ENCODE measurements at regions not wholly inside any gene's neighbourhood (a gene's known extent, or its start where the extent isn't known, plus 50 kb on each side); places are given as distances from the start of the nearest gene placed in this dataset.

- TF ChIP-seq EZH2phosphoT487 (IDR thresholded peaks at IDR 0.05; ENCODE audit: borderline replicate concordance) = no peak
- TF ChIP-seq, protein P1, sequence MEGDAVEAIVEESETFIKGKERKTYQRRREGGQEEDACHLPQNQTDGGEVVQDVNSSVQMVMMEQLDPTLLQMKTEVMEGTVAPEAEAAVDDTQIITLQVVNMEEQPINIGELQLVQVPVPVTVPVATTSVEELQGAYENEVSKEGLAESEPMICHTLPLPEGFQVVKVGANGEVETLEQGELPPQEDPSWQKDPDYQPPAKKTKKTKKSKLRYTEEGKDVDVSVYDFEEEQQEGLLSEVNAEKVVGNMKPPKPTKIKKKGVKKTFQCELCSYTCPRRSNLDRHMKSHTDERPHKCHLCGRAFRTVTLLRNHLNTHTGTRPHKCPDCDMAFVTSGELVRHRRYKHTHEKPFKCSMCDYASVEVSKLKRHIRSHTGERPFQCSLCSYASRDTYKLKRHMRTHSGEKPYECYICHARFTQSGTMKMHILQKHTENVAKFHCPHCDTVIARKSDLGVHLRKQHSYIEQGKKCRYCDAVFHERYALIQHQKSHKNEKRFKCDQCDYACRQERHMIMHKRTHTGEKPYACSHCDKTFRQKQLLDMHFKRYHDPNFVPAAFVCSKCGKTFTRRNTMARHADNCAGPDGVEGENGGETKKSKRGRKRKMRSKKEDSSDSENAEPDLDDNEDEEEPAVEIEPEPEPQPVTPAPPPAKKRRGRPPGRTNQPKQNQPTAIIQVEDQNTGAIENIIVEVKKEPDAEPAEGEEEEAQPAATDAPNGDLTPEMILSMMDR (conservative IDR thresholded peaks at IDR 0.05; ENCODE audit: low read length) = no peak
- no peaks in the 10 kb centered on the region for H3K27me3 ChIP-seq (ENCODE audit: insufficient read depth, low read length, poor library complexity, severe bottlenecking)
- H3K36me3 ChIP-seq (ENCODE audit: insufficient read depth, low read length) = no peaks in the 10 kb centered on the region
- no peaks in the 10 kb centered on the region for H3K9me2 ChIP-seq (replicated peaks; ENCODE audit: low read depth, low read length)
- no peaks in the 10 kb centered on the region for H3F3A ChIP-seq (ENCODE audit: low read depth)
- no peak overlapping the region for H2AFZ ChIP-seq (ENCODE audit: low read length)
- no peaks in the 10 kb centered on the region for H3K9me3 ChIP-seq (ENCODE audit: insufficient read depth, low read depth, low read length)
- H3K4me1 ChIP-seq (ENCODE audit: insufficient read depth, low read length, poor library complexity, severe bottlenecking) = no peaks in the 10 kb centered on the region
- H3K9ac ChIP-seq (ENCODE audit: low read depth, low read length, poor library complexity, severe bottlenecking) = no peak overlapping the region
- no peak overlapping the region for H3K4me3 ChIP-seq (ENCODE audit: low read length, poor library complexity, severe bottlenecking)
- no peak overlapping the region for H3K4me2 ChIP-seq (ENCODE audit: low read depth, low read length, poor library complexity, severe bottlenecking)
- no peaks in the 10 kb centered on the region for H4K20me1 ChIP-seq (ENCODE audit: insufficient read depth, low read length, poor library complexity, severe bottlenecking)
- no peaks in the 10 kb centered on the region for H3K79me2 ChIP-seq (ENCODE audit: insufficient read depth, low read length)
Measured at GRCh38 chr10:3619241-3619640, 165.8 kb downstream of the KLF6 start.

DNA sequence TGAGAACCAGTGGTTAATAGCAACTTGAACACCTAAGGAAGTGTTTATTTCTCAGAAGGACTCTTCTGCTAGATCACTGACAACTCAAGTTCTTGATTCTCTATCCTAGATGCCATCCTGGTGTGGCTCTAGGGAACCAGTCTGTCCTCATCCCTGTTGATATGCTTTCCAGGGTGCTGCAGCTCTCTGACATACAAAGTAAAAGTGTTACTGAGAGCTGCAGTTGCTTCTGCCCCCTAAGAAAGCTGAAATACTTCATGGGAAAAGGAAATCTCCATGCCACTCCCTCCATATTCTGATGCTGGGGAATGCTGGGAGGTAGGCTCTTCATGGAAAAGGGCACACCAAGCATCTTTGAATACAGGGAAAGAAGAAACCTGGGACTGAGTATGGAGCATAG is 168.1 kb downstream of the KLF6 start:
- no peaks in the 10 kb centered on the region for H3K27me3 ChIP-seq (ENCODE audit: insufficient read depth, low read length, poor library complexity, severe bottlenecking)
- H3K9ac ChIP-seq (ENCODE audit: low read depth, low read length, poor library complexity, severe bottlenecking) = no peak overlapping the region
- H3K4me3 ChIP-seq (ENCODE audit: low read length, poor library complexity, severe bottlenecking) = no peak overlapping the region
- H4K20me1 ChIP-seq (ENCODE audit: insufficient read depth, low read length, poor library complexity, severe bottlenecking) = no peaks in the 10 kb centered on the region
- H3K79me2 ChIP-seq (ENCODE audit: insufficient read depth, low read length) = no peaks in the 10 kb centered on the region
- no peaks in the 10 kb centered on the region for H3K36me3 ChIP-seq (ENCODE audit: insufficient read depth, low read length)
- no peaks in the 10 kb centered on the region for H3F3A ChIP-seq (ENCODE audit: low read depth)
- no peak overlapping the region for H2AFZ ChIP-seq (ENCODE audit: low read length)
- no peaks in the 10 kb centered on the region for H3K9me2 ChIP-seq (replicated peaks; ENCODE audit: low read depth, low read length)
- no peak overlapping the region for H3K4me2 ChIP-seq (ENCODE audit: low read depth, low read length, poor library complexity, severe bottlenecking)
- H3K4me1 ChIP-seq (ENCODE audit: insufficient read depth, low read length, poor library complexity, severe bottlenecking) = no peaks in the 10 kb centered on the region
- H3K9me3 ChIP-seq (ENCODE audit: insufficient read depth, low read depth, low read length) = no peaks in the 10 kb centered on the region
- TF ChIP-seq, protein P1 (conservative IDR thresholded peaks at IDR 0.05; ENCODE audit: low read length) = no peak
- TF ChIP-seq EZH2phosphoT487 (IDR thresholded peaks at IDR 0.05; ENCODE audit: borderline replicate concordance) = no peak

- Histone ChIP-seq H3K27me3 (ENCODE audit: insufficient read depth, low read length, poor library complexity, severe bottlenecking) (no peaks in the 10 kb centered on the region), H3K4me2 (ENCODE audit: low read depth, low read length, poor library complexity, severe bottlenecking) (no peak overlapping the region), H3K9me2 (replicated peaks; ENCODE audit: low read depth, low read length) (no peaks in the 10 kb centered on the region), H3K79me2 (ENCODE audit: insufficient read depth, low read length) (no peaks in the 10 kb centered on the region), H4K20me1 (ENCODE audit: insufficient read depth, low read length, poor library complexity, severe bottlenecking) (no peaks in the 10 kb centered on the region), H3K4me3 (ENCODE audit: low read length, poor library complexity, severe bottlenecking) (no peak overlapping the region), H3K9ac (ENCODE audit: low read depth, low read length, poor library complexity, severe bottlenecking) (no peak overlapping the region), H2AFZ (ENCODE audit: low read length) (no peak overlapping the region), H3K36me3 (ENCODE audit: insufficient read depth, low read length) (no peaks in the 10 kb centered on the region), H3K4me1 (ENCODE audit: insufficient read depth, low read length, poor library complexity, severe bottlenecking) (no peaks in the 10 kb centered on the region), H3K9me3 (ENCODE audit: insufficient read depth, low read depth, low read length) (no peaks in the 10 kb centered on the region), H3F3A (ENCODE audit: low read depth) (no peaks in the 10 kb centered on the region)
- TF ChIP-seq, protein P1 (conservative IDR thresholded peaks at IDR 0.05; ENCODE audit: low read length) = no peak
- TF ChIP-seq EZH2phosphoT487 (IDR thresholded peaks at IDR 0.05; ENCODE audit: borderline replicate concordance) = no peak
Measured at GRCh38 chr10:3613318-3613717, 171.7 kb downstream of the KLF6 start.
